ENCODE measurements at regions not wholly inside any gene's neighbourhood (a gene's known extent, or its start where the extent isn't known, plus 50 kb on each side); places are given as distances from the start of the nearest gene placed in this dataset.

DNA sequence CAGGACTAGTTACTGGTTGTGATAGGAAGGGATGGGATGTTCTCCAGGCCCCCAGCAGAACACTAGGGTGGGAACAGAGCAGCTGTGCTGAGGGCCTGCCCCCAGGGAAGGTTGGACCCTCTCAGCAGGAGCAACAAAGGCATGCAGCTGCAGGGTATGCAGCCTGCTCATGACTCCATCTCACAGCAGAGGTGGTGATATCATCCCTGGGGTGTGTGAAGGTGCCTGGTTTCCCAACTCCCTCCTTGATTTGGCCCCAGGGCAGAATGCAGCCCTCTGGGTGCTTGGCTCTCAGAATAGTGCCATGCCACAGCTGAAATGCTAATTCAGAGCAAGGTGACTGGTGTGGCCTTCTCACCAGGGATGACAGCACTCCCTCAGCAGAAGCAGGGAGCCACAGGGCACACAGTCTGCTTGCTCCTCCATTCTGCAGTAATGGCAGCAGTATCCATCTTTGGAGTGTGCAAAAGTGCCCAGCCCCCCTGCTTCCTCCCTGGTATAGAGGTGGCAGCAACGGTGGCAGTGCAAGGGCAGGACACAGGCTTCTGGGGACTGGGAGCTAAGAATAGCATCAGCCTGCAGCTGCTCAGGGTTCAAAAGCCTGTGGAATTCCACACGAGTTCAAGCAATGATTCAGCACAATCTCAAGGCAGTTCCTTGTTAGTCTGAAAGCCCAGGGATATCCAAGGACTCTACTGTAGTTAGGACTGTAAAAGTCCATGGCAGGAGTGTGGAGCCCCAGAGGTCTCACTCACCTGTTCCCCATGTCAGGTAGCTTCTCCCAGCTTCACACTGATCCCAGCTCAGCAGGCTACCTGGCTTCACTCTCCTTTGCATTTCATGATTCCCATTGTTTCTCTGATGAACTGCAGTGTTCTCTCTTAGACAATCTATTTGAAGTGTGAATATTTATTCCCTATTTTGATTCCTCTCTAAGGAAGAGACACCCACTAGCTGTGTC, 298.1 kb upstream of the FOXG1 start:
- H3K36me3 Mint-ChIP-seq (ENCODE audit: low read depth) = no peaks in the 10 kb centered on the region
- H3K9me3 Mint-ChIP-seq = peaks cover 48% of the 10 kb centered on the region
- H3K27ac Mint-ChIP-seq = no peak overlapping the region
- H3K4me3 Mint-ChIP-seq (ENCODE audit: low read depth) = no peak overlapping the region
- no peaks in the 10 kb centered on the region for H3K27me3 Mint-ChIP-seq (ENCODE audit: low read depth)
- intact Hi-C loops (cut with micrococcal nuclease) = no loop called here
- DNase-seq (ENCODE audit: low spot score) = no peak
- no peaks in the 10 kb centered on the region for H3K4me1 Mint-ChIP-seq (ENCODE audit: low read depth)

DNA sequence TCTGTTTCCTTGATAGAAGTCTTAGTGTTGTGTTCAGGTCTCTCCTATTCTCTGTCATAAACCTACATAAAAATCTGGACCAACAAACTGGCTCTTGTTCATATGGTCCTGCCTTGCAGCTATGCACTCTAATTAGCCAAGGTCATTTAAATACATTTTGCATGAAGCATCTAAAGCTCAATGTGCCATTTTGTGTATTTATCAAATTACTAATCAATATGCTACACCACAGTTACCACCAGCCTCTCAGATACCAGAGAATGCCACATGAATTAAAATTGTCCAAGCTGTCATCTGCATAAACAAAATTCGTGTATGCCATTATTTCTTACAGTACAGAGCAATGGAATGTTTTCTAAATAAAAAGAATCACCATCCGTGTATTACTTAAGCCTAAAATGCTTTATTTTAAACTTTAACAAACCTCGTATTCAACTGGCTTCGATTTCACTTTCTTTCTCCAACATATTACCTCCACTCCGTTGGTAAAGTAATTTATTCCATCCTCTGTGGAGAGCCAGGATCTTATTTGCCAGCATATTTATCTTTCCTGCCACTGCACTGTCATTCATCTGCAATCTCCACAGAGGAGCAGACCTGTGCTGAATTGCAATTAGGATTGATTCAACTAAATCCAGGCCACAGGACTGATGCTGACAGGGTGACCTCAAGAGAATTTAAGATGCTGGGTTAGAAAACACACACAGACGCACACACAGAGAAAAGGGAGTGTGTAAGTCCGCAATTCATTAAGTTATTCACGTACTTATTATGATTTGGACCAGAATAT, 284.1 kb upstream of the FOXG1 start:
- Mint-ChIP-seq H3K27me3 (ENCODE audit: low read depth) (no peaks in the 10 kb centered on the region), H3K27ac (no peak overlapping the region), H3K4me1 (ENCODE audit: low read depth) (no peaks in the 10 kb centered on the region), H3K4me3 (ENCODE audit: low read depth) (no peak overlapping the region), H3K9me3 (peaks cover 27% of the 10 kb centered on the region), H3K36me3 (ENCODE audit: low read depth) (no peaks in the 10 kb centered on the region)
- DNase-seq (ENCODE audit: low spot score) = no peak
- intact Hi-C loops (cut with micrococcal nuclease) = no loop called here

DNA sequence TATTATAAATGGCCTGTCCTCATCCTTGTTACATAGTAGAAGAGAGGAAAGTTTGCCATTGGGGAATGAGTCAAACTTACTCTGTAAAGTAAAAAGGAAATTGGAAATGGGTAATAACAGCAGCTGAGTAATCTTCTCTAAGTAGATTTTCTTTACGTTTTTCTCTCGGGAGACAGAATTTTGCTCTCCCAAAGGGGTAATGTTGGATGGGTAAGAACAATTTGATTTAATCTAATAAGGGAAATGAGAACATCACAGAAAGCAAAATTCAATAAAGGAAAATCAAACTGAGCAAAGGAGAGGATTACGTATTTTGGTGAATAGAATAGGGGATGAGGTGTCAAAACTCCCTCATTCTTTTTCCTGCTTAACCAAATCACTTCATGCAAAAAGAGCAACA, 283.1 kb upstream of the FOXG1 start:
- H3K27ac Mint-ChIP-seq = no peak overlapping the region
- no peaks in the 10 kb centered on the region for H3K4me1 Mint-ChIP-seq (ENCODE audit: low read depth)
- no peaks in the 10 kb centered on the region for H3K27me3 Mint-ChIP-seq (ENCODE audit: low read depth)
- H3K4me3 Mint-ChIP-seq (ENCODE audit: low read depth) = no peak overlapping the region
- DNase-seq (ENCODE audit: low spot score) = no peak
- no peaks in the 10 kb centered on the region for H3K36me3 Mint-ChIP-seq (ENCODE audit: low read depth)
- intact Hi-C loops (cut with micrococcal nuclease) = no loop called here
- peaks cover 34% of the 10 kb centered on the region for H3K9me3 Mint-ChIP-seq

DNA sequence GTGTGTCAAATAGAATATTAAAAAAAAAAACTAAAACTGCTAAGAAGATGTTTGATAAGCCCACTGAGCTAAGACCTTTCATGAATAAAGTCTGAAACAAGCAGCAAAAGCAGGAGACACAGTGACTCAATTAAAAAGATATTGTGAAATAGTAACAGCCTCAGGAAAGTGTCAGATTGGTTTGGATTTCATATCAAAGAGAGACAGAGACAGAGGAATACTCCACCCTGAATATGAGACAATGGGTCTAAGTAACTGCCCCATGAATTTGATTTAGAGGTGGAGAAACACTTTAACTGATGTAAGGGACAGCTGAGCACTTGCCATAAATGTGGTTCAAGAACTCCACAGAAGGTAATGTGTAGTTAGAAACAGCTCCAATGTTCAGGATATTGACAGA, 277.9 kb upstream of the FOXG1 start:
- DNase-seq (ENCODE audit: low spot score) = no peak
- H3K27ac Mint-ChIP-seq = no peak overlapping the region
- intact Hi-C loops (cut with micrococcal nuclease) = no loop called here
- H3K9me3 Mint-ChIP-seq = peaks cover 59% of the 10 kb centered on the region
- no peaks in the 10 kb centered on the region for H3K4me1 Mint-ChIP-seq (ENCODE audit: low read depth)
- H3K27me3 Mint-ChIP-seq (ENCODE audit: low read depth) = no peaks in the 10 kb centered on the region
- no peaks in the 10 kb centered on the region for H3K36me3 Mint-ChIP-seq (ENCODE audit: low read depth)
- H3K4me3 Mint-ChIP-seq (ENCODE audit: low read depth) = no peak overlapping the region

DNA sequence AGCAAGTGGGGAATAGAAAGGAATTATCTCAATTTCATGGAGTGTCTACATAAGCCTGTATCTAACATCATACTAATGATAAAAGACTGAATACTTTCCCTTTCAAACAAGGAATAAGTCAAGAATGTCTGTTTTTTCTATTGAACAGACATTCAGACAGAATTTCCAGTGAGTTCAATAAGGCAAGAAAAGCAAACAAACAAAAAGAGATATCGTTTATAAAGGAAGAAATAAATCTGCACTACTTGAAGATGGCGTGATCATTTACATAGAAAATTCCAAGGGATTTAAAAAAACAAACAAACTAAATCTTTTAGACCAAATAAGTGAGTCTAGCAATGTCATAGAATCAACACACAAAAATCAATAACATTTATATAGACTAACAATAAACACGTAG, 273.1 kb upstream of the FOXG1 start:
- H3K27me3 Mint-ChIP-seq (ENCODE audit: low read depth) = no peaks in the 10 kb centered on the region
- intact Hi-C loops (cut with micrococcal nuclease) = no loop called here
- no peaks in the 10 kb centered on the region for H3K36me3 Mint-ChIP-seq (ENCODE audit: low read depth)
- no peak for DNase-seq (ENCODE audit: low spot score)
- no peak overlapping the region for H3K4me3 Mint-ChIP-seq (ENCODE audit: low read depth)
- H3K27ac Mint-ChIP-seq = no peak overlapping the region
- peaks cover 59% of the 10 kb centered on the region for H3K9me3 Mint-ChIP-seq
- no peaks in the 10 kb centered on the region for H3K4me1 Mint-ChIP-seq (ENCODE audit: low read depth)

DNA sequence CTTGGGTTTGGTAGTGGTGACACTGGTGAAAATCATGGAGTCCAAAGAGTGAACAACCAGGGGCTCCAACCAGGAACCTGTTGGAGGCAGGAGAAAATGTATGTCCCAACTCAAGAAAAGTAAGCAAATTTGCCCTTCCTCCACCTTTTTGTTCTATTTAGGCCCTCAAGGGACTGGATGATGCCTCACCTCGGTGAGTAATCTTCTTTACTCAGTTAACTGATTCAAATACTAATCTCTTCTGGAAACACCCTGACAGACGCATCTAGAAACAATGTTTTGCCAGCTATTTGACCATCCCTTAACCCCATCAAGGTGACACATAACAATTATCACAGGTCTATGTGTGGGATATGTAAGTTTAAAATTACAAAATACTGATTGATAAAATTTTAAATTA, 272.4 kb upstream of the FOXG1 start:
- no peaks in the 10 kb centered on the region for H3K36me3 Mint-ChIP-seq (ENCODE audit: low read depth)
- peaks cover 58% of the 10 kb centered on the region for H3K9me3 Mint-ChIP-seq
- no peaks in the 10 kb centered on the region for H3K27me3 Mint-ChIP-seq (ENCODE audit: low read depth)
- no peak overlapping the region for H3K4me3 Mint-ChIP-seq (ENCODE audit: low read depth)
- H3K4me1 Mint-ChIP-seq (ENCODE audit: low read depth) = no peaks in the 10 kb centered on the region
- intact Hi-C loops (cut with micrococcal nuclease) = no loop called here
- H3K27ac Mint-ChIP-seq = no peak overlapping the region
- no peak for DNase-seq (ENCODE audit: low spot score)

DNA sequence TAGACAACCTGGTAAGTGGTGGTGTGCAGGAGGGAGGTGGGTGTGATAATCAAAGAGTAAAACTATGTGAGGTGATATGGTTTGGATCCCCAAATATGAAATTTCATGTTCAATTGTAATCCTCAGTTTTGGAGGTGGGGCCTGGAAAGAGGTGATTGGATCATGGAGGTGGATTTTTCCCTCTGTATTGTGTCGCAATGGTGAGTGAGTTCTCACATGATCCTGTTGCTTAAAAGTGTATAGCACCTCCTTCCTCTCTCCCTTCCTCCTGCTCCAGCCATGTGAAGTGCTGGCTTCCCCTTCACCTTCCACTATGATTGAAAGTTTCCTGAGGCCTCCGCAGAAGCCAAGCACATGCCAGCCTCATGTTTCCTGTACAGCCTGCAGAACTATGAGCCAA, 270.2 kb upstream of the FOXG1 start:
- Mint-ChIP-seq H3K4me3 (ENCODE audit: low read depth) (no peak overlapping the region), H3K4me1 (ENCODE audit: low read depth) (no peaks in the 10 kb centered on the region), H3K27me3 (ENCODE audit: low read depth) (no peaks in the 10 kb centered on the region), H3K27ac (no peak overlapping the region), H3K9me3 (peaks cover 57% of the 10 kb centered on the region), H3K36me3 (ENCODE audit: low read depth) (no peaks in the 10 kb centered on the region)
- DNase-seq (ENCODE audit: low spot score) = no peak
- intact Hi-C loops (cut with micrococcal nuclease) = no loop called here

DNA sequence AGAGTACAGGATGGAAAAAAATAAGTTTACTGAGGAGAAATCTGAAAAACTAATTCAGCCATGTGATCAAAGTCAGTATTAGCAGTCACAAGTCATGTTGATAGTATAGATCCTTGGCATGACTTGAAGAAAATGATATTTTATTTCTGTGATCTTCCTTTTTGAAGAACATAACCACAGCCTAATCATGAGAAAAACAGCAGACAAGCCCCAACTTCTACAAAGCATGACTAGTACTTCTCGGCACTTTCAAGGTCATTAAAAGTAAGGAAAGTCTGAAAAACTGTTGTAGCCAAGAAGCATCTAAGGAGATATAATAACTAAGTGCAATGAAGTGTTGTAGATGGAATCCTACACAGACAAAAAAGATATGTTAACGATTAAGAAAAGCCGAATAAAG, 264.1 kb upstream of the FOXG1 start:
- Mint-ChIP-seq H3K36me3 (ENCODE audit: low read depth) (no peaks in the 10 kb centered on the region), H3K9me3 (peaks cover 52% of the 10 kb centered on the region), H3K27ac (no peak overlapping the region), H3K4me1 (ENCODE audit: low read depth) (no peaks in the 10 kb centered on the region), H3K27me3 (ENCODE audit: low read depth) (no peaks in the 10 kb centered on the region), H3K4me3 (ENCODE audit: low read depth) (no peak overlapping the region)
- intact Hi-C loops (cut with micrococcal nuclease) = no loop called here
- no peak for DNase-seq (ENCODE audit: low spot score)

DNA sequence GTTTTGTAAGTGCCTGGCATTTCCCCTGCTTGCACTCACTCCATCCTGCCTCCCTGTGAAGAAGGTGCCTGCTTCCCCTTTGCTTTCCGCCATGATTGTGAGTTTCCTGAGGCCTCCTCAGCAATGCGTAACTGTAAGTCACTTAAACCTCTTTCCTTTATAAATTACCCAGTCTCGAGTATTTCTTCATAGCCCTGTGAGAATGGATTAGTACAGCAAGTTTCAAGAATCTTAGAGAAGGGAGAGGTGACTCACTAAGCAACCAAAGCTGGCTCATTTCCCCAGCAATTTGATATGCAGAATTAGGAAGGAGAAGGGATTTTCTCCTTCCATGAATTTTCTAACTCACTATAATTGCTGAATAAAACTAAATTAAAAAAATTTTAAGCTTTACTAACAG, 251.0 kb upstream of the FOXG1 start:
- H3K4me3 Mint-ChIP-seq (ENCODE audit: low read depth) = no peak overlapping the region
- no peak for DNase-seq (ENCODE audit: low spot score)
- no peaks in the 10 kb centered on the region for H3K36me3 Mint-ChIP-seq (ENCODE audit: low read depth)
- peaks cover 46% of the 10 kb centered on the region for H3K9me3 Mint-ChIP-seq
- H3K27me3 Mint-ChIP-seq (ENCODE audit: low read depth) = no peaks in the 10 kb centered on the region
- no peaks in the 10 kb centered on the region for H3K4me1 Mint-ChIP-seq (ENCODE audit: low read depth)
- H3K27ac Mint-ChIP-seq = no peak overlapping the region
- intact Hi-C loops (cut with micrococcal nuclease) = no loop called here

DNA sequence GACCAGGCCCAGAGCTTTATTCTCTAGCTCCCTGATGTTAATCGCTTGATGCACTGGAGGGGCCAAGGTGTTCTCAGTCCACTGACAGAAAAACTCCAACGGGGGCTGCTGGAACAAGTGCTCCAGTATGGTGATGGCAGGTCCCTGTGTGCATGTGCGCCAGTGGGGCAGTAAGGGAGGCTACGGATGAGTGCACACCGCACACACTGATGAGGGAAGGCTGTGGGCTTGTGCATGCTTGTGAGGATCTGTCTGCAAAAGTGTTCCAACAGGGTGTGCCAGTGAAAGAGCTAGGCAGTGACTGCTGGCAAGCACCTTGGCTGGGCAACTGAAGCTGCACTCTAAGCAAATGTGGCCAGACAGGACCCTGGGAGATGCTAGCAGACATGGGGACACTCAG, 229.7 kb upstream of the FOXG1 start:
- intact Hi-C loops (cut with micrococcal nuclease) = no loop called here
- no peak overlapping the region for H3K27ac Mint-ChIP-seq
- no peak overlapping the region for H3K4me3 Mint-ChIP-seq (ENCODE audit: low read depth)
- H3K4me1 Mint-ChIP-seq (ENCODE audit: low read depth) = no peaks in the 10 kb centered on the region
- peaks cover 83% of the 10 kb centered on the region for H3K9me3 Mint-ChIP-seq
- no peaks in the 10 kb centered on the region for H3K27me3 Mint-ChIP-seq (ENCODE audit: low read depth)
- DNase-seq (ENCODE audit: low spot score) = no peak
- H3K36me3 Mint-ChIP-seq (ENCODE audit: low read depth) = no peaks in the 10 kb centered on the region

DNA sequence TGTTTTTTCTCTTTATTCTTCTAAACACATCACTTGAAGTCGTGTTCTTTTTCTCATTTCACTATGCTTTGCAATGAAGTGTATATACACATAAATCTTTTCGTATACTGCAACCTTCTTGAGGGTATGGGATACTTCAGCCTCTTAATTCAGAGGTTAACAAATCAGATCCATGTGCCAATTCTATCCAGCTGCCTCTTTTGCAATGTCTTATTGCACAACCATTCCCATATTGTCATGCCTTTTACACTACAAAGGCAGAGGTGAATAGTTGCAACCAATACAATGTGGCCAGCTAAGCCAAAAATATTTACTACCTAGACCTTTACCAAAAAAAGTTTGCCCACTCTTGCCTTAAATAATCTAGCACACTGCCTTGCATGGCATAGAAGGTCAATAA, 224.5 kb upstream of the FOXG1 start:
- H3K27me3 Mint-ChIP-seq (ENCODE audit: low read depth) = no peaks in the 10 kb centered on the region
- no peaks in the 10 kb centered on the region for H3K4me1 Mint-ChIP-seq (ENCODE audit: low read depth)

DNA sequence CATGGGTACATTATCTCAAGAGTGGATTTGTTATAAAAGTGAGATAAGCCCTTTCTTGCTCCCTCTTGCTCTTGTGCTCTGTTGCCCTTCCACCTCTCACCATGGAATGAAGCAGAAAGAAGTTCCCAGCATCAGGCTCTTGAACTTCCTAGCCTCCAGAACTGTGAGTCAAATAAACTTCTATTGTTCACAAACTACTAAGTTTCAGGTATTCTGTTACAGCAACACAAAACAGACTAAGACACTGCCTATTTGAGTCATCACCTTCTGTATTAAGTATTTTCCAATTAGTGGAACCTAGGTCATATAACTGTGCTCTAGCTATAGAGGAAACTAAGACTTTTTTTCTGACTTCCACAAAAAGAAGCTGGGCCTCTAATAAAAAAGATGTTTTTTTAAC, 201.2 kb upstream of the FOXG1 start:
- H3K9me3 Mint-ChIP-seq = peaks cover 62% of the 10 kb centered on the region
- H3K36me3 Mint-ChIP-seq (ENCODE audit: low read depth) = no peaks in the 10 kb centered on the region
- intact Hi-C loops (cut with micrococcal nuclease) = no loop called here
- no peaks in the 10 kb centered on the region for H3K4me1 Mint-ChIP-seq (ENCODE audit: low read depth)
- H3K27me3 Mint-ChIP-seq (ENCODE audit: low read depth) = no peaks in the 10 kb centered on the region
- no peak for DNase-seq (ENCODE audit: low spot score)
- no peak overlapping the region for H3K4me3 Mint-ChIP-seq (ENCODE audit: low read depth)
- H3K27ac Mint-ChIP-seq = no peak overlapping the region

More for the DNA sequence above, 224.5 kb upstream of the FOXG1 start:
- no peaks in the 10 kb centered on the region for H3K36me3 Mint-ChIP-seq (ENCODE audit: low read depth)
- no peak for DNase-seq (ENCODE audit: low spot score)
- intact Hi-C loops (cut with micrococcal nuclease) = no loop called here
- H3K9me3 Mint-ChIP-seq = peaks cover 56% of the 10 kb centered on the region
- H3K27ac Mint-ChIP-seq = no peak overlapping the region
- no peak overlapping the region for H3K4me3 Mint-ChIP-seq (ENCODE audit: low read depth)

DNA sequence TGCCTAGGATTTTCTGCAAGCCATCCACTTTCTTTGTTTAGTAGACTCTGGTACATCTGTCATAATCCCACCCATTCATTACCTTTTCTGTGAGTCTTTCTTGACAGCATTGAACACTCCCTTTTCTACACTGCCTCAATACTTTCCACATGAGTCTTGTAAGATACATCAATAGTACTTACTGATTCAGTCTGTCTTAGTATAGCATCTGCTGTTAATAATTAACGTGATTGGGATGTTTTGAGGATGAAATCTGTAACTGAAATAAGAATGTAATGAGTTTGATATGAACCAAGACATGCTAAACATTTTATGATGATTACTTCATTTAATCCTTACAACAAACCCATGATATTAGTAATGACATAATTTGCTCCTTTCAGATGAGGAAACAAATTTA, 196.2 kb upstream of the FOXG1 start:
- H3K4me1 Mint-ChIP-seq (ENCODE audit: low read depth) = no peaks in the 10 kb centered on the region
- DNase-seq (ENCODE audit: low spot score) = no peak
- H3K27me3 Mint-ChIP-seq (ENCODE audit: low read depth) = no peaks in the 10 kb centered on the region
- no peaks in the 10 kb centered on the region for H3K36me3 Mint-ChIP-seq (ENCODE audit: low read depth)
- H3K4me3 Mint-ChIP-seq (ENCODE audit: low read depth) = no peak overlapping the region
- intact Hi-C loops (cut with micrococcal nuclease) = no loop called here
- no peak overlapping the region for H3K27ac Mint-ChIP-seq
- peaks cover 58% of the 10 kb centered on the region for H3K9me3 Mint-ChIP-seq
